GM19467 (cell line): ENCODE measurements at regions not wholly inside any gene's neighbourhood (a gene's known extent, or its start where the extent isn't known, plus 50 kb on each side); places are given as distances from the start of the nearest gene placed in this dataset.

ENCODE experiments used
- ATAC-seq: cut with Tn5 transposase; IDR thresholded peaks from one replicate; pipeline ENCODE4 v1.9.1; 2021; ENCODE audit warnings: mild to moderate bottlenecking, moderate library complexity; ENCODE audit not compliant: unreplicated experiment

GRCh38 chr10:29962166-29962850, 97.1 kb downstream of the JCAD start:
- no peak for ATAC-seq

- no peak for ATAC-seq
Measured at GRCh38 chr10:29961351-29961750, 98.0 kb downstream of the JCAD start.

DNA sequence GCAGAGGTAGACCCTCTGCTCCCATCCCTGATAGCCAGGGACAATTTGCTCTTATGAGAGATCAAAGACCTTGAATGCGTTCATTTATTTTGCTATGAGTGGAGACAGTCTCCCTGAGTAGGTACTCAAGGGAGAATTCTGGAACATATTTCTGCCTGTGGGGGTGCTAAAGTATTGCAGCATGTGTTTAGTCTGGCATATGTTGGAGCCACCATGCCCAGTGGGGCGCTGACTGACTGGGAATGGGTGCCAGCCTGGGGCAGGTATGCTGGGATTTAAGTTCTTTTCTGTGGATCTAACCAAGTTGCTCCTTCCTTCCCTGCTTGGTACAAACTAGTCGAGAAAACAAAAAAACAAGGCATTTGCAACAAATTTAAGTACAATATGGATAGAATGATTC, 99.1 kb downstream of the JCAD start:
- no peak for ATAC-seq

GRCh38 chr10:29959586-29959985, 99.8 kb downstream of the JCAD start:
- no peak for ATAC-seq

DNA sequence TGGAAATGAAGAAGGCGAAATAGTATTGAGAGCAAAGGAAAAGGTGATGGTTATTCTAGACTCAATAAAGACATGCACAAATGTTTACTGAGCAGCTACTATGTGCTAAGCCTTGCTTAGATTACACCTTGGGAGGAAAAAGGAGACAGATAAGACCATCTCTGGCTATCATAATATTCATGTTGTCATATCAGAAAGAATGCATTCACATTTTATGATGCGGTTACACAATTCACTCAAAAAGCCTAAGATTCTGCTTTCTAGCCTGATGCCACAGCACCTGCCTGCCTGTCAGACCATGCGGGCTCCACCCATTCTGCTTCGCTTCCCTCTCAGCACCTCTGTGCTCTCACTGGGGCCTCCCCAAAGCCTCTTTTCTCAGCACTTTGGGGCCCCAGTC, 100.9 kb downstream of the JCAD start:
- no peak for ATAC-seq

- ATAC-seq: no peak
Measured at GRCh38 chr10:29957907-29958331, 101.5 kb downstream of the JCAD start.

DNA sequence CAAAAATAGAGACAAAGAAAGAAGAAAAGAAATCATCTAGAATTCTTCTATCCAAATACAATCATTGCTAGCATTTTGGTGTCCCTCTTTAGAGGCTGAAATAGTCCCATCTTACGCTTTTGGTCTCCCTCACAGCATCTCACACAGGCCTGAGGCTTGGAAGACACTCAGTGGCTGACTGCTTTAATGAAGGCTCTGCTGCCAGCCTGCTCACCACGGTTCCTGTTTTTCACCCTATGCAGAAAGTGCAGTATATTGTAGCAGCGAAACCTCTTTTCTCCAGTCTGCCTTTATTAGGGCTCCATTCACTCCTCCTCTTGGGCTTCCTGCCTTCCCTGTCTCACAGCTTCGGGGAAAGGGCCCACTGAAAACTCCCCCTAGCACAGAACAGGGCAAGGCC, 102.2 kb downstream of the JCAD start:
- no peak for ATAC-seq

GRCh38 chr10:29956335-29956924, 103.0 kb downstream of the JCAD start:
- no peak for ATAC-seq

DNA sequence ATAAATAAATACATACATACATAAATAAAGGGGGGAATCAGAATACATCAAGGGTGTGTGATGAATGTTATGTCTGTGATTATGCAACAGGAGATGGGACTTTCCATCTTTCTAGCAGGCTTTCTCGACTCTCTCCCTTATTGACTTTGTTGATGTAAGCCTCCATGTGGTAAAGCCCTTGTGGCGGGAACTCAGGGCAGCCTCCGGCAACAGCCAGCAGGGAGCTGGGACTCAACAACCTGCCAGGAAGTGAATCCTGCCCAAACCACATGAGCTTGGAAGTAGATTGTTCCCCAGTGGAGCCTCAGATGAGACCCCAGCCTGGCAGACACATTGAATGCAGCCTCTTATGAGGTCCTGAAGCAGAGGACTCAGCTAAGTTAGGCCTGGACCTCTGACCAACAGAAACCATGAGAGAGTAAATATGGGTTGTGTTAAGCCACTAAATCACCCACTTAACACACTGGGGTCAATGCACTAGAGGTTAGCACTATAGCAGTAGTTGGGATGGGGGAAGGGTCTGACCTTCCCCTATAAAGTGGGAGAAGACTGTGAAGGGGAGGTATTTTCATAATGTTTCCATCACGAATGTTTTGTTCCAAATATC, 104.0 kb downstream of the JCAD start:
- no peak for ATAC-seq

DNA sequence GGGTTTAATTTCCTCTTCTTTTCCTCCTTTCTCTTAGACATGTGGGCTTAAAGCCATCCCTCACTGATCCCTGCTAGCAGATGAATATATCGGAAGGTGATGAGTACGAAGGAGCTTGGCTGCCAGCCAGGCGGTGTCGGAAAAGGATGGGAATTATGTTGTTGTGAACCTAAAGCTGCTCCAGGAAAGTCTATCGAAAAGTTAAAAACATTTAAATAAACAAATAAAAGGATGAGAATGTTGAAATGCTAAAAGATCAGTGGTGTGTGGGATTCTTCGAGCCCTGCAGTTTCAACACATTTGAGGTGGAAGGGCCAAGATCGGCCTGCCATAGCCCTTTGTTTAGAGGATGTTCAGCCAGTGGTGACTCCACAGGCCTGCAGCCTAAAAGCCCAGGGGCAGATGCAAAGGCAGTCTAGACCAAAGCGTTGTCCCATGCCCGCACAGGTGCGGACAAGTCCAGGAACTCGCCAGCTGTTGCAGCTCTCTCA, 107.9 kb downstream of the JCAD start:
- ATAC-seq: no peak

DNA sequence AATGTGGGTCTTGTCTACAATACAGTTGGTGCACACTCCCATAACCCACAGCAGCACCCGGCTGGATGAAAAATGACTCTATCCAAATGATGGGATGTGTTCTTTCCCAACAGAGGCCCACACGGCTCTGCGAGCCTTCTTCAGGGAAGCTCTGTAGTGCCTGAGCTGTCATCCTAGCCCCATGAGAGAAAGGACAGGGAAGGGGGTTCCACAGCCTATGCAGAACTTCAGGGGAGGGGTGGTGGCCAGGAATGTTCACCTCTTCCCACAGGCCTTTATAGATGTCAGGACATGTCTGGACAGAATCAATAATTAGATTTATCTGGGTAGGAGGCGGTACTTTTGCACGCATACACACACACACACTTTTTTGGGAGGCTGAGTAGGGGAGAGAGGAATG, 109.0 kb downstream of the JCAD start:
- no peak for ATAC-seq

- no peak for ATAC-seq
Measured at GRCh38 chr10:29949411-29950011, 109.9 kb downstream of the JCAD start.

DNA sequence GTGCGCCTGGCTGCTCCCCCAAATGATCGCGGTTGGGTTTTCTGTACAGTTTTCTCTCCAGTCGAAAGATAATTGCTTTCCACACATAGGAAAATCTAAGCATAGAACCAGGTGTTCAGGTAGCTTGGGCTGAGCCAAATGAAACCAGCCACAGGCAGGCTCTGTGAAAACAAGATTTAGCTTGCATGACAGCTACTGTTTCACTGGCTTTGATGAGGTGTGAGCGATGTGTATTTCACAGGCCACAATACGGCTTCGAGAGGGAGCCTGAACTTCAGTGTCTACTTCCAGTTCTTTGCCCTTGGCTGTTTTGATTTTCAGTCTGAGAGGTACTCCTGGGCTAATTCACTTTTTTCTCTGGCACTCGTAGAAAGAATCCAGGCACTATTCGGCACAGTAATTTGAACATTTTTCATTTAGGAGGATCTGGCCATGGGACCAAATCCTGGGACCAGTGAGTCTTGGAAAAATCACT, 110.5 kb downstream of the JCAD start:
- ATAC-seq: no peak

- no peak for ATAC-seq
Measured at GRCh38 chr10:29947701-29948060, 111.7 kb downstream of the JCAD start.

GRCh38 chr10:29946953-29947700, 112.3 kb downstream of the JCAD start:
- no peak for ATAC-seq

DNA sequence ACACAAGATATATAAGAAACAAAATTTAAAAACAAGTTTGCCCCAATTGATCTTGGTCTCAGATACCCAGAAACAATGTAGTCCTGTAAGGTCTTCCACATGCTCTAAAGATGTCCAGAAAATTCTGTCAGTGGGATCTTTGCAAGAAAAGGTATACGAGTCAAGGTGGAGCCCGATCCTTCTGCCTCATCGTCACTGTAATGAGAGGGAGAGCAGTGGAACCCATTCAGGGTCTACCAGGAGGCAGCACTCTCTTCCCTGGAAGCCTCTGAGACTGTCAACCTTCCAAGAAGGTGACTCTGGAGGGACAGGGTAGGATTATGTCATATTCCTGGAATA, 112.8 kb downstream of the JCAD start:
- no peak for ATAC-seq

DNA sequence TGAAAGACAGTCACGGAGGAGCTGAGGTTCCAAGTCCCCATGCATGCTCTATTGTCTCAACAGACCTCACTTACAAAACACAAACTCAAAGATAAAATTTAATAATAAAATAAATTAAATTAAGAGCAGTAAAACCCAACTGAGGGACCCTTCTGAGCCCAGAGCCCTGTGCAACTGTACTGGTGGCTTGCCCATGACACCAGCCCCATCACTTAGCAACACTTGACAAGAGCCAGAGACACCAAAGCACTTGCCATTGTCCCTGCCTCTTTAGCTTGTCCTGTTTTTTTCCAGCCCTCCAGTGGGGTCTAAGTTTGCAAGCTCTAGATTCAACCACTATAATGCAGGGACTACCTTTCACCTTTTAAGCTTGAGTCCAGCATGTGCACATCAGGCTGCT, 117.9 kb downstream of the JCAD start:
- ATAC-seq: no peak

DNA sequence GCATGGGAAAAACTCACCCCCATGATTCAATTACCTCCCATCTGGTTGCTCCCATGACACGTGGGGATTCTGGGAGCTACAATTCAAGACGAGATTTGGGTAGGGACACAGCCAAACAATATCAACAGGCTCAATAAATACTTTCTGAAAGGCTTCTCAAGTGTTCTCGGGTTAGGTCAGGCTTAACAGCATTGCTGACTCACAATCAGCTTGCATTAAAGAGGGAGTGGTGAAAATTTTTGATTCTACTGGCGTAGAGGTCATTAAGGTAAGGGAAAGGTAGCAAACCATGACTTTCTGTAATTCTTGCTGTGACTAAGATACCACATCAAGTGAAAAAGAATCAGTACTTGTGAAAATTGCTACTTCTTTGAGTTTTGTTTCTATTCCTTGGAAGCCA, 126.4 kb downstream of the JCAD start:
- no peak for ATAC-seq

- ATAC-seq: no peak
Measured at GRCh38 chr10:29931833-29932232, 127.6 kb downstream of the JCAD start.

GRCh38 chr10:29929006-29929405, 130.4 kb downstream of the JCAD start:
- no peak for ATAC-seq

- no peak for ATAC-seq
Measured at GRCh38 chr10:29926693-29927048, 132.7 kb downstream of the JCAD start.
